ENCODE measurements at regions not wholly inside any gene's neighbourhood (a gene's known extent, or its start where the extent isn't known, plus 50 kb on each side); places are given as distances from the start of the nearest gene placed in this dataset.

DNA sequence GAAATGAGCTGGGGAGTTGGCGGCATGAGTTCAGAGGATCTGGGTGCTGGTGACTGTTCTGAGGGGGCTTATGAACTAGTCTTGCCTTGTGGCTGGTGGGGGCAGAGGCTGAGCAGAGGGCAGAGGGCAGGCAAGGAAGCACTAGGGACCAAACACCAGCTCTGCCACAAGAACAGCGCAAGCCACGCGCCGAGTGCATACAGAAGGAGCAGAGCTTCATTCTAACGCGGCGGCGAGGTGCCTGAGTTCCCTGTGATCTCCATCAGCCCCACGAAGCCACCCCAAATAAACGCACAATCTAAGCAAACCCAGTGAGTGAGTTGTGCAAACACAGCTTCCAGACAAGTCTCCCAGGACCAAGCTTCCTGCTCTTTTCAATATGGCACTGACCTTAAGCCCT is 110.6 kb upstream of the ALDH1B1 start:
- no peak for TF ChIP-seq ZNF274 (IDR thresholded peaks at IDR 0.05; ENCODE audit: low read depth, low read length)
- TF ChIP-seq SUZ12 (IDR thresholded peaks at IDR 0.05; ENCODE audit: extremely low read depth, insufficient read depth, insufficient read length), result no peak
